ENCODE measurements at regions not wholly inside any gene's neighbourhood (a gene's known extent, or its start where the extent isn't known, plus 50 kb on each side); places are given as distances from the start of the nearest gene placed in this dataset.

GRCh38 chr1:228809621-228810394 is 74.5 kb downstream of the RHOU start:
- Histone ChIP-seq H3K9me3 (no peaks in the 10 kb centered on the region), H3K4me3 (no peak overlapping the region), H3K36me3 (no peaks in the 10 kb centered on the region), H3K4me1 (replicated peaks) (no peaks in the 10 kb centered on the region), H3K27ac (no peak overlapping the region), H3K27me3 (replicated peaks; ENCODE audit: insufficient read depth) (no peaks in the 10 kb centered on the region)
- intact Hi-C loops (cut with DNase I), result no loop called here
- TF ChIP-seq POLR2AphosphoS5 (IDR thresholded peaks at IDR 0.05) (no peak), CTCF (IDR thresholded peaks at IDR 0.05) (no peak), POLR2A (IDR thresholded peaks at IDR 0.05) (no peak)
- DNase-seq (ENCODE audit: low spot score), result no peak
- 97% methylated on average over 7 of the region's 7 CpGs for WGBS

GRCh38 chr1:228810395-228810758 is 75.1 kb downstream of the RHOU start:
- no peak for DNase-seq (ENCODE audit: low spot score)
- H3K27ac ChIP-seq, result no peak overlapping the region
- no peaks in the 10 kb centered on the region for H3K4me1 ChIP-seq (replicated peaks)
- no peaks in the 10 kb centered on the region for H3K27me3 ChIP-seq (replicated peaks; ENCODE audit: insufficient read depth)
- no peak for TF ChIP-seq POLR2AphosphoS5 (IDR thresholded peaks at IDR 0.05)
- no peak for TF ChIP-seq CTCF (IDR thresholded peaks at IDR 0.05)
- TF ChIP-seq POLR2A (IDR thresholded peaks at IDR 0.05), result no peak
- no peaks in the 10 kb centered on the region for H3K36me3 ChIP-seq
- intact Hi-C loops (cut with DNase I), result no loop called here
- H3K4me3 ChIP-seq, result no peak overlapping the region
- no peaks in the 10 kb centered on the region for H3K9me3 ChIP-seq

- Histone ChIP-seq H3K27me3 (replicated peaks; ENCODE audit: insufficient read depth) (no peaks in the 10 kb centered on the region), H3K36me3 (no peaks in the 10 kb centered on the region), H3K4me3 (no peak overlapping the region), H3K27ac (no peak overlapping the region), H3K9me3 (no peaks in the 10 kb centered on the region), H3K4me1 (replicated peaks) (no peaks in the 10 kb centered on the region)
- 71% methylated on average over 6 of the region's 6 CpGs for WGBS
- TF ChIP-seq POLR2AphosphoS5 (IDR thresholded peaks at IDR 0.05) (no peak), POLR2A (IDR thresholded peaks at IDR 0.05) (no peak), CTCF (IDR thresholded peaks at IDR 0.05) (no peak)
- intact Hi-C loops (cut with DNase I), result no loop called here
- no peak for DNase-seq (ENCODE audit: low spot score)
Observed at GRCh38 chr1:228810878-228811711, 75.8 kb downstream of the RHOU start.

GRCh38 chr1:228811712-228812305 is 76.5 kb downstream of the RHOU start:
- no peak for TF ChIP-seq POLR2A (IDR thresholded peaks at IDR 0.05)
- no peak for TF ChIP-seq CTCF (IDR thresholded peaks at IDR 0.05)
- no peak for TF ChIP-seq POLR2AphosphoS5 (IDR thresholded peaks at IDR 0.05)
- no peaks in the 10 kb centered on the region for H3K36me3 ChIP-seq
- DNase-seq (ENCODE audit: low spot score), result no peak
- H3K4me1 ChIP-seq (replicated peaks), result no peaks in the 10 kb centered on the region
- H3K9me3 ChIP-seq, result no peaks in the 10 kb centered on the region
- intact Hi-C loops (cut with DNase I), result no loop called here
- H3K27me3 ChIP-seq (replicated peaks; ENCODE audit: insufficient read depth), result no peaks in the 10 kb centered on the region
- H3K27ac ChIP-seq, result no peak overlapping the region
- WGBS, result 89% methylated on average over 11 of the region's 11 CpGs
- no peak overlapping the region for H3K4me3 ChIP-seq

Data from prostate gland (tissue), 2 donors.